ENCODE measurements at regions not wholly inside any gene's neighbourhood (a gene's known extent, or its start where the extent isn't known, plus 50 kb on each side); places are given as distances from the start of the nearest gene placed in this dataset.

- TF ChIP-seq CTCF (IDR thresholded peaks at IDR 0.05) (no peak), POLR2A (IDR thresholded peaks at IDR 0.05) (no peak)
Measured at GRCh38 chr12:115646210-115646609, 631.3 kb downstream of the MED13L start.
